ENCODE measurements at regions not wholly inside any gene's neighbourhood (a gene's known extent, or its start where the extent isn't known, plus 50 kb on each side); places are given as distances from the start of the nearest gene placed in this dataset.

GRCh38 chr2:125680809-125681208 lies 975.1 kb upstream of the GYPC start:
- no peak for TF ChIP-seq EZH2 (IDR thresholded peaks at IDR 0.05; ENCODE audit: low read depth)
- TF ChIP-seq, protein P1, sequence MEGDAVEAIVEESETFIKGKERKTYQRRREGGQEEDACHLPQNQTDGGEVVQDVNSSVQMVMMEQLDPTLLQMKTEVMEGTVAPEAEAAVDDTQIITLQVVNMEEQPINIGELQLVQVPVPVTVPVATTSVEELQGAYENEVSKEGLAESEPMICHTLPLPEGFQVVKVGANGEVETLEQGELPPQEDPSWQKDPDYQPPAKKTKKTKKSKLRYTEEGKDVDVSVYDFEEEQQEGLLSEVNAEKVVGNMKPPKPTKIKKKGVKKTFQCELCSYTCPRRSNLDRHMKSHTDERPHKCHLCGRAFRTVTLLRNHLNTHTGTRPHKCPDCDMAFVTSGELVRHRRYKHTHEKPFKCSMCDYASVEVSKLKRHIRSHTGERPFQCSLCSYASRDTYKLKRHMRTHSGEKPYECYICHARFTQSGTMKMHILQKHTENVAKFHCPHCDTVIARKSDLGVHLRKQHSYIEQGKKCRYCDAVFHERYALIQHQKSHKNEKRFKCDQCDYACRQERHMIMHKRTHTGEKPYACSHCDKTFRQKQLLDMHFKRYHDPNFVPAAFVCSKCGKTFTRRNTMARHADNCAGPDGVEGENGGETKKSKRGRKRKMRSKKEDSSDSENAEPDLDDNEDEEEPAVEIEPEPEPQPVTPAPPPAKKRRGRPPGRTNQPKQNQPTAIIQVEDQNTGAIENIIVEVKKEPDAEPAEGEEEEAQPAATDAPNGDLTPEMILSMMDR (conservative IDR thresholded peaks at IDR 0.05) = no peak

Measured in PC-9 (cell line).